Nephron progenitor cell (in vitro differentiated cells): ENCODE measurements at regions not wholly inside any gene's neighbourhood (a gene's known extent, or its start where the extent isn't known, plus 50 kb on each side); places are given as distances from the start of the nearest gene placed in this dataset.

ENCODE experiments used
- DNase-seq: peaks from one replicate; pipeline ENCODE4 v3.0.0; 2021
- H3K27ac Mint-ChIP-seq: 2 replicates; pipeline ENCODE4 v1.8.0; 2021; ENCODE audit warnings: mild to moderate bottlenecking, moderate library complexity, mixed read lengths
- H3K27me3 Mint-ChIP-seq: 2 replicates; pipeline ENCODE4 v1.8.0; 2021; ENCODE audit warnings: mild to moderate bottlenecking, low read depth, mixed read lengths; ENCODE audit not compliant: poor library complexity
- H3K36me3 Mint-ChIP-seq: 2 replicates; pipeline ENCODE4 v1.8.0; 2021; ENCODE audit warnings: low read depth, mixed read lengths
- H3K4me1 Mint-ChIP-seq: 2 replicates; pipeline ENCODE4 v1.8.0; 2021; ENCODE audit warnings: mixed read lengths
- H3K4me3 Mint-ChIP-seq: 2 replicates; pipeline ENCODE4 v1.8.0; 2021; ENCODE audit warnings: mild to moderate bottlenecking, moderate library complexity, mixed read lengths
- H3K9me3 Mint-ChIP-seq: 2 replicates; pipeline ENCODE4 v1.8.0; 2021; ENCODE audit warnings: mild to moderate bottlenecking, moderate library complexity, mixed read lengths
- CTCF ChIP-seq: fragments of 200-600 bp; sonication (generic); IDR thresholded peaks from 2 replicates; pipeline ENCODE4 v1.5.0; 2021; ENCODE audit warnings: antibody characterized with exemption

- Mint-ChIP-seq H3K4me3 (no peak overlapping the region), H3K4me1 (peaks cover 17% of the 10 kb centered on the region), H3K36me3 (no peaks in the 10 kb centered on the region), H3K27me3 (peaks cover 5% of the 10 kb centered on the region), H3K9me3 (no peaks in the 10 kb centered on the region), H3K27ac (no peak overlapping the region)
- no peak for TF ChIP-seq CTCF
- no peak for DNase-seq
Observed at GRCh38 chr17:71396711-71397110, 724.1 kb upstream of the SOX9 start.

- H3K27ac Mint-ChIP-seq, result no peak overlapping the region
- TF ChIP-seq CTCF, result no peak
- peaks cover 10% of the 10 kb centered on the region for H3K27me3 Mint-ChIP-seq
- peaks cover 24% of the 10 kb centered on the region for H3K4me1 Mint-ChIP-seq
- DNase-seq, result no peak
- no peaks in the 10 kb centered on the region for H3K9me3 Mint-ChIP-seq
- no peaks in the 10 kb centered on the region for H3K36me3 Mint-ChIP-seq
- no peak overlapping the region for H3K4me3 Mint-ChIP-seq
Observed at GRCh38 chr17:71398025-71398424, 722.8 kb upstream of the SOX9 start.

- Mint-ChIP-seq H3K9me3 (no peaks in the 10 kb centered on the region), H3K4me3 (no peak overlapping the region), H3K27me3 (peaks cover 13% of the 10 kb centered on the region), H3K27ac (peak overlapping the region; percentile 73), H3K4me1 (peaks cover 26% of the 10 kb centered on the region), H3K36me3 (no peaks in the 10 kb centered on the region)
- peak; percentile 27 for DNase-seq
- TF ChIP-seq CTCF, result no peak
Observed at GRCh38 chr17:71398800-71399219, 722.0 kb upstream of the SOX9 start.

GRCh38 chr17:71399221-71399620 is 721.6 kb upstream of the SOX9 start:
- Mint-ChIP-seq H3K27ac (peak overlapping the region; percentile 73), H3K4me1 (peaks cover 26% of the 10 kb centered on the region), H3K9me3 (no peaks in the 10 kb centered on the region), H3K36me3 (no peaks in the 10 kb centered on the region), H3K27me3 (peaks cover 13% of the 10 kb centered on the region), H3K4me3 (no peak overlapping the region)
- TF ChIP-seq CTCF, result no peak
- DNase-seq, result no peak

- H3K4me1 Mint-ChIP-seq, result peaks cover 26% of the 10 kb centered on the region
- no peaks in the 10 kb centered on the region for H3K9me3 Mint-ChIP-seq
- H3K27ac Mint-ChIP-seq, result no peak overlapping the region
- DNase-seq, result no peak
- no peak for TF ChIP-seq CTCF
- no peak overlapping the region for H3K4me3 Mint-ChIP-seq
- no peaks in the 10 kb centered on the region for H3K36me3 Mint-ChIP-seq
- peaks cover 13% of the 10 kb centered on the region for H3K27me3 Mint-ChIP-seq
Observed at GRCh38 chr17:71399649-71400048, 721.2 kb upstream of the SOX9 start.

- DNase-seq, result no peak
- Mint-ChIP-seq H3K27ac (no peak overlapping the region), H3K27me3 (peaks cover 13% of the 10 kb centered on the region), H3K4me3 (no peak overlapping the region), H3K9me3 (no peaks in the 10 kb centered on the region), H3K4me1 (peaks cover 26% of the 10 kb centered on the region), H3K36me3 (no peaks in the 10 kb centered on the region)
- no peak for TF ChIP-seq CTCF
Observed at GRCh38 chr17:71402007-71402406, 718.8 kb upstream of the SOX9 start.
